ENCODE measurements at regions not wholly inside any gene's neighbourhood (a gene's known extent, or its start where the extent isn't known, plus 50 kb on each side); places are given as distances from the start of the nearest gene placed in this dataset.

- H3K27ac ChIP-seq (ENCODE audit: low read length): no peak overlapping the region
- no peak overlapping the region for H3K4me3 ChIP-seq (ENCODE audit: low read length)
- H3K4me2 ChIP-seq (ENCODE audit: low read length): no peak overlapping the region
- no peaks in the 10 kb centered on the region for H3K9me3 ChIP-seq (ENCODE audit: insufficient read depth, low read length)
- H4K20me1 ChIP-seq (ENCODE audit: insufficient read depth, low read length): no peaks in the 10 kb centered on the region
- H2AFZ ChIP-seq (ENCODE audit: low read depth, low read length): no peak overlapping the region
- no peaks in the 10 kb centered on the region for H3K36me3 ChIP-seq (replicated peaks; ENCODE audit: low read depth, low read length)
- TF ChIP-seq EZH2phosphoT487 (IDR thresholded peaks at IDR 0.05; ENCODE audit: low read depth): no peak
- TF ChIP-seq CTCF (IDR thresholded peaks at IDR 0.05; ENCODE audit: low read depth, low read length): no peak
- H3K9ac ChIP-seq (ENCODE audit: low read length): no peak overlapping the region
- no peaks in the 10 kb centered on the region for H3K4me1 ChIP-seq (ENCODE audit: low read length)
- no peaks in the 10 kb centered on the region for H3K79me2 ChIP-seq (ENCODE audit: low read length)
- H3K27me3 ChIP-seq (ENCODE audit: low read depth, low read length): no peaks in the 10 kb centered on the region
These were observed 765.3 kb downstream of the REEP3 start for GRCh38 chr10:64286533-64286932.

- Histone ChIP-seq H3K27me3 (ENCODE audit: low read depth, low read length) (no peaks in the 10 kb centered on the region), H3K9ac (ENCODE audit: low read length) (no peak overlapping the region), H3K4me3 (ENCODE audit: low read length) (no peak overlapping the region), H3K36me3 (replicated peaks; ENCODE audit: low read depth, low read length) (no peaks in the 10 kb centered on the region), H3K27ac (ENCODE audit: low read length) (no peak overlapping the region), H3K9me3 (ENCODE audit: insufficient read depth, low read length) (no peaks in the 10 kb centered on the region), H3K79me2 (ENCODE audit: low read length) (no peaks in the 10 kb centered on the region), H4K20me1 (ENCODE audit: insufficient read depth, low read length) (no peaks in the 10 kb centered on the region), H3K4me2 (ENCODE audit: low read length) (no peak overlapping the region), H2AFZ (ENCODE audit: low read depth, low read length) (no peak overlapping the region), H3K4me1 (ENCODE audit: low read length) (no peaks in the 10 kb centered on the region)
- TF ChIP-seq CTCF (IDR thresholded peaks at IDR 0.05; ENCODE audit: low read depth, low read length) (no peak), EZH2phosphoT487 (IDR thresholded peaks at IDR 0.05; ENCODE audit: low read depth) (no peak)
These were observed 767.2 kb downstream of the REEP3 start for GRCh38 chr10:64288404-64288803.

GRCh38 chr10:64303566-64303965 is 782.4 kb downstream of the REEP3 start:
- H4K20me1 ChIP-seq (ENCODE audit: insufficient read depth, low read length): no peaks in the 10 kb centered on the region
- TF ChIP-seq EZH2phosphoT487 (IDR thresholded peaks at IDR 0.05; ENCODE audit: low read depth) (no peak), CTCF (IDR thresholded peaks at IDR 0.05; ENCODE audit: low read depth, low read length) (no peak)

GRCh38 chr10:64306729-64307327 is 785.6 kb downstream of the REEP3 start:
- no peak for TF ChIP-seq CTCF (IDR thresholded peaks at IDR 0.05; ENCODE audit: low read depth, low read length)
- no peak for TF ChIP-seq EZH2phosphoT487 (IDR thresholded peaks at IDR 0.05; ENCODE audit: low read depth)
- Histone ChIP-seq H4K20me1 (ENCODE audit: insufficient read depth, low read length) (no peaks in the 10 kb centered on the region), H3K4me2 (ENCODE audit: low read length) (no peak overlapping the region), H3K27me3 (ENCODE audit: low read depth, low read length) (no peaks in the 10 kb centered on the region), H3K4me3 (ENCODE audit: low read length) (no peak overlapping the region), H3K9me3 (ENCODE audit: insufficient read depth, low read length) (no peaks in the 10 kb centered on the region), H3K79me2 (ENCODE audit: low read length) (no peaks in the 10 kb centered on the region), H3K27ac (ENCODE audit: low read length) (no peak overlapping the region), H2AFZ (ENCODE audit: low read depth, low read length) (no peak overlapping the region), H3K9ac (ENCODE audit: low read length) (no peak overlapping the region), H3K36me3 (replicated peaks; ENCODE audit: low read depth, low read length) (no peaks in the 10 kb centered on the region), H3K4me1 (ENCODE audit: low read length) (no peaks in the 10 kb centered on the region)

More at GRCh38 chr10:64303566-64303965, 782.4 kb downstream of the REEP3 start:
- no peak overlapping the region for H3K4me2 ChIP-seq (ENCODE audit: low read length)
- H3K4me1 ChIP-seq (ENCODE audit: low read length): no peaks in the 10 kb centered on the region
- no peak overlapping the region for H3K4me3 ChIP-seq (ENCODE audit: low read length)
- H3K27ac ChIP-seq (ENCODE audit: low read length): no peak overlapping the region
- H3K79me2 ChIP-seq (ENCODE audit: low read length): no peaks in the 10 kb centered on the region
- H3K9ac ChIP-seq (ENCODE audit: low read length): no peak overlapping the region
- no peaks in the 10 kb centered on the region for H3K9me3 ChIP-seq (ENCODE audit: insufficient read depth, low read length)
- H3K36me3 ChIP-seq (replicated peaks; ENCODE audit: low read depth, low read length): no peaks in the 10 kb centered on the region
- H2AFZ ChIP-seq (ENCODE audit: low read depth, low read length): no peak overlapping the region
- no peaks in the 10 kb centered on the region for H3K27me3 ChIP-seq (ENCODE audit: low read depth, low read length)
